ENCODE measurements at regions not wholly inside any gene's neighbourhood (a gene's known extent, or its start where the extent isn't known, plus 50 kb on each side); places are given as distances from the start of the nearest gene placed in this dataset.

- Histone ChIP-seq H3K27me3 (ENCODE audit: insufficient read depth) (no peaks in the 10 kb centered on the region), H3K27ac (ENCODE audit: low read depth in 2 of 2, low read length in 1 of 2) (peak overlapping the region in 1 of 2 experiments; percentile 23; a peak in 2 of 4 replicates), H3K9me2 (no peaks in the 10 kb centered on the region), H3K9ac (no peak overlapping the region), H3K36me3 (replicated peaks in 1 of 2; ENCODE audit: control insufficient read depth in 1 of 2, insufficient read depth in 2 of 2, low read length in 1 of 2) (no peaks in the 10 kb centered on the region), H3K4me1 (ENCODE audit: control insufficient read depth in 1 of 2, insufficient read depth in 2 of 2, low read depth in 1 of 2, low read length in 1 of 2) (no peaks in the 10 kb centered on the region; a peak in 2 of 4 replicates), H3K79me2 (ENCODE audit: insufficient read depth) (no peaks in the 10 kb centered on the region), H2AFZ (ENCODE audit: low read depth) (peak overlapping the region; percentile 56; the same call in 1 of the 2 replicates), H3K4me3 (ENCODE audit: low read depth in 2 of 2, low read length in 1 of 2) (no peak overlapping the region), H3K4me2 (0 out of 2 replicates have a peak overlapping the region, but pooled peaks have one; percentile 29), H3K9me3 (no peaks in the 10 kb centered on the region), H4K20me1 (ENCODE audit: insufficient read depth) (no peaks in the 10 kb centered on the region), H3F3A (replicated peaks; ENCODE audit: insufficient read depth) (peaks cover 4% of the 10 kb centered on the region)
- no peak for TF ChIP-seq RXRA (IDR thresholded peaks at IDR 0.05; ENCODE audit: borderline replicate concordance, low read depth)
- TF ChIP-seq EZH2phosphoT487 (IDR thresholded peaks at IDR 0.05; ENCODE audit: borderline replicate concordance, low read depth), result no peak
- no peak for TF ChIP-seq GABPA (IDR thresholded peaks at IDR 0.05; ENCODE audit: low read depth)
- no peak for TF ChIP-seq POLR2AphosphoS5 (IDR thresholded peaks at IDR 0.05; ENCODE audit: low read depth, low read length)
- no peak for TF ChIP-seq IRF3 (IDR thresholded peaks at IDR 0.05; ENCODE audit: low read depth, low read length)
- TF ChIP-seq FOSL2 (IDR thresholded peaks at IDR 0.05; ENCODE audit: borderline replicate concordance, low read depth), result no peak
- TF ChIP-seq RCOR1 (IDR thresholded peaks at IDR 0.05; ENCODE audit: low read length), result no peak
- TF ChIP-seq MXI1 (IDR thresholded peaks at IDR 0.05; ENCODE audit: low read depth, low read length), result no peak
- no peak for TF ChIP-seq NFIC (IDR thresholded peaks at IDR 0.05; ENCODE audit: borderline replicate concordance)
- ChIA-PET CTCF (interaction anchor here (0.9 kb wide), 2 partner anchors 10 to 25 kb away, joined by 3 read pairs; no protein-coding TSS in a partner anchor), POLR2A (no interaction called here)
- no peak for DNase-seq
- WGBS (ENCODE audit: low lambda C conversion rate), result 83% methylated on average over 5 of the region's 5 CpGs
These were observed 230.2 kb upstream of the TNP1 start for GRCh38 chr2:217090024-217090473.

- no peak overlapping the region for H2AFZ ChIP-seq (ENCODE audit: low read depth)
- CTCF ChIA-PET, result interaction anchor here (0.9 to 1.0 kb wide), 2 partner anchors 19 to 564 kb away, joined by 3 read pairs; no protein-coding TSS in a partner anchor
- WGBS (ENCODE audit: low lambda C conversion rate), result 72% methylated on average over 2 of the region's 2 CpGs
- DNase-seq, result no peak
- POLR2A ChIA-PET, result no interaction called here
- no peaks in the 10 kb centered on the region for H3K79me2 ChIP-seq (ENCODE audit: insufficient read depth)
- H3K9me3 ChIP-seq, result no peaks in the 10 kb centered on the region
- TF ChIP-seq PBX3 (IDR thresholded peaks at IDR 0.05), result no peak
- no peak for TF ChIP-seq EZH2phosphoT487 (IDR thresholded peaks at IDR 0.05; ENCODE audit: borderline replicate concordance, low read depth)
- no peak for TF ChIP-seq SIN3A (IDR thresholded peaks at IDR 0.05; ENCODE audit: borderline replicate concordance, low read depth, low read length)
- no peak for TF ChIP-seq MAX (IDR thresholded peaks at IDR 0.05; ENCODE audit: low read depth)
- no peak overlapping the region for H3K9ac ChIP-seq
- no peaks in the 10 kb centered on the region for H3K36me3 ChIP-seq (replicated peaks in 1 of 2; ENCODE audit: control insufficient read depth in 1 of 2, insufficient read depth in 2 of 2, low read length in 1 of 2)
- no peaks in the 10 kb centered on the region for H4K20me1 ChIP-seq (ENCODE audit: insufficient read depth)
- H3K27ac ChIP-seq (ENCODE audit: low read depth in 2 of 2, low read length in 1 of 2), result no peak overlapping the region; a peak in 1 of 4 replicates
- H3K9me2 ChIP-seq, result no peaks in the 10 kb centered on the region
- H3F3A ChIP-seq (replicated peaks; ENCODE audit: insufficient read depth), result peaks cover 4% of the 10 kb centered on the region
- H3K4me3 ChIP-seq (ENCODE audit: low read depth in 2 of 2, low read length in 1 of 2), result no peak overlapping the region
- no peak overlapping the region for H3K4me2 ChIP-seq
- no peaks in the 10 kb centered on the region for H3K27me3 ChIP-seq (ENCODE audit: insufficient read depth)
- H3K4me1 ChIP-seq (ENCODE audit: control insufficient read depth in 1 of 2, insufficient read depth in 2 of 2, low read depth in 1 of 2, low read length in 1 of 2), result no peaks in the 10 kb centered on the region; a peak in 1 of 4 replicates
These were observed 226.9 kb upstream of the TNP1 start for GRCh38 chr2:217086718-217087117.
